MM.1S (cell line): ENCODE measurements at regions not wholly inside any gene's neighbourhood (a gene's known extent, or its start where the extent isn't known, plus 50 kb on each side); places are given as distances from the start of the nearest gene placed in this dataset.

ENCODE experiments used
- DNase-seq: peaks from one replicate; pipeline ENCODE4 v3.0.0-alpha.2; 2015
- H2AFZ ChIP-seq: fragments of 300-600 bp; sonication (generic); 2 replicates; pipeline ENCODE4 v1.6.0; 2016; ENCODE audit warnings: antibody characterized with exemption, low read length
- H3F3A ChIP-seq: fragments of 300-600 bp; sonication (generic); 2 replicates; pipeline ENCODE4 v1.6.1; 2016; ENCODE audit warnings: mild to moderate bottlenecking, antibody characterized with exemption, low read length, moderate library complexity, mixed read lengths; ENCODE audit not compliant: insufficient read depth
- H3K27ac ChIP-seq: fragments of 300-600 bp; sonication (generic); 2 replicates; pipeline ENCODE4 v1.5.1; 2016; ENCODE audit warnings: mild to moderate bottlenecking, low read length
- H3K27me3 ChIP-seq: fragments of 300-600 bp; sonication (generic); replicated peaks from 2 replicates; pipeline ENCODE4 v1.6.0; 2016; ENCODE audit warnings: low read length; ENCODE audit not compliant: insufficient read depth
- H3K36me3 ChIP-seq: fragments of 300-600 bp; sonication (generic); replicated peaks from 2 replicates; pipeline ENCODE4 v1.6.1; 2016; ENCODE audit warnings: mild to moderate bottlenecking, low read length, mixed read lengths; ENCODE audit not compliant: insufficient read depth
- H3K4me1 ChIP-seq: fragments of 300-600 bp; sonication (generic); 2 replicates; pipeline ENCODE4 v1.6.1; 2016; ENCODE audit warnings: low read length, mixed read lengths
- H3K4me2 ChIP-seq: fragments of 300-600 bp; sonication (generic); 2 replicates; pipeline ENCODE4 v1.6.0; 2016; ENCODE audit warnings: low read depth, low read length
- H3K4me3 ChIP-seq: fragments of 300-600 bp; sonication (generic); 2 replicates; pipeline ENCODE4 v1.5.1; 2016; ENCODE audit warnings: low read length, mixed read lengths
- H3K79me2 ChIP-seq: fragments of 300-600 bp; sonication (generic); 2 replicates; pipeline ENCODE4 v1.6.1; 2016; ENCODE audit warnings: mixed run types, low read length, mixed read lengths
- H3K9ac ChIP-seq: fragments of 300-600 bp; sonication (generic); 2 replicates; pipeline ENCODE4 v1.6.1; 2016; ENCODE audit warnings: low read length, mixed read lengths
- H3K9me2 ChIP-seq: fragments of 300-600 bp; sonication (generic); replicated peaks from 2 replicates; pipeline ENCODE4 v1.6.1; 2016; ENCODE audit warnings: mild to moderate bottlenecking, low read length, mixed read lengths; ENCODE audit not compliant: insufficient read depth
- H3K9me3 ChIP-seq: fragments of 300-600 bp; sonication (generic); replicated peaks from 2 replicates; pipeline ENCODE4 v1.6.1; 2016; ENCODE audit warnings: mild to moderate bottlenecking, low read length, mixed read lengths; ENCODE audit not compliant: insufficient read depth
- H4K20me1 ChIP-seq: fragments of 300-600 bp; sonication (generic); 2 replicates; pipeline ENCODE4 v1.6.1; 2016; ENCODE audit warnings: mild to moderate bottlenecking, low read length, moderate library complexity, mixed read lengths; ENCODE audit not compliant: insufficient read depth
- CTCF ChIP-seq: fragments of 300-600 bp; sonication (generic); IDR thresholded peaks from 2 replicates; pipeline ENCODE4 v1.5.1; 2016; ENCODE audit warnings: antibody characterized with exemption, low read length, mixed read lengths
- EZH2 ChIP-seq: fragments of 300-600 bp; sonication (generic); optimal IDR thresholded peaks from 2 replicates; pipeline ENCODE3; 2017; ENCODE audit warnings: low read depth, mild to moderate bottlenecking, antibody characterized with exemption, low read length, mixed read lengths
- EZH2phosphoT487 ChIP-seq: fragments of 300-600 bp; sonication (generic); IDR thresholded peaks from 2 replicates; pipeline ENCODE4 v1.6.1; 2018; ENCODE audit warnings: antibody characterized with exemption, low read length

GRCh38 chr12:30866256-30866655 is 60.3 kb upstream of the TSPAN11 start:
- Histone ChIP-seq H2AFZ (no peak overlapping the region), H4K20me1 (no peaks in the 10 kb centered on the region), H3K9me3 (no peaks in the 10 kb centered on the region), H3K9me2 (no peaks in the 10 kb centered on the region), H3K27ac (no peak overlapping the region), H3K4me1 (no peaks in the 10 kb centered on the region), H3K4me3 (no peak overlapping the region), H3K36me3 (no peaks in the 10 kb centered on the region), H3K4me2 (no peak overlapping the region), H3F3A (no peaks in the 10 kb centered on the region), H3K79me2 (no peaks in the 10 kb centered on the region), H3K9ac (no peak overlapping the region), H3K27me3 (no peaks in the 10 kb centered on the region)
- DNase-seq: no peak
- TF ChIP-seq EZH2 (no peak), CTCF (no peak), EZH2phosphoT487 (no peak)

DNA sequence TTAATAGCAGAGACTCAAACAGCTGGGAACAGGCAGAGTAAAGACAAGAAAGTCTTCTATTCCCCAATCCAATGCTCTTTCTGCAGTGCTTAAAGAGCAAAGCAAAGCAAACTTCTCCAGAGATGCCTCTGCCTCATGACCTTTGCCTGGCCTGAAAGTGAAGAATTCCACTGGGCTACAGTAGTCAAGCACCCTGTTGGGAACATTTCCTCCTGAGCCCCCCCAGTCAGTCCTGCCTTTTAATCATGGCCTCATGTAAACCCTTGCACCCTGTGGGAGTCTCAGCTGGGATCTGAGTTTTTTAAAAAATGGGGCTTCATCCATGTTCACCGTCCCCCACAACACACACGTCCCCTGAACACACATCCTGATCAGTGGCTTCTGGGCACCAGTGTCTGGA is 62.7 kb upstream of the TSPAN11 start:
- Histone ChIP-seq H3K79me2 (no peaks in the 10 kb centered on the region), H3K9ac (no peak overlapping the region), H3K4me1 (no peaks in the 10 kb centered on the region), H3K27me3 (no peaks in the 10 kb centered on the region), H3K4me2 (no peak overlapping the region), H3K9me3 (no peaks in the 10 kb centered on the region), H3F3A (no peaks in the 10 kb centered on the region), H3K9me2 (no peaks in the 10 kb centered on the region), H3K4me3 (no peak overlapping the region), H2AFZ (no peak overlapping the region), H3K36me3 (no peaks in the 10 kb centered on the region), H3K27ac (no peak overlapping the region), H4K20me1 (no peaks in the 10 kb centered on the region)
- TF ChIP-seq CTCF: no peak
- no peak for TF ChIP-seq EZH2phosphoT487
- no peak for TF ChIP-seq EZH2
- no peak for DNase-seq

GRCh38 chr12:30862486-30862885 is 64.1 kb upstream of the TSPAN11 start:
- Histone ChIP-seq H3F3A (no peaks in the 10 kb centered on the region), H3K27ac (no peak overlapping the region), H3K9ac (no peak overlapping the region), H4K20me1 (no peaks in the 10 kb centered on the region), H3K4me3 (no peak overlapping the region), H3K4me2 (no peak overlapping the region), H3K9me2 (no peaks in the 10 kb centered on the region), H3K27me3 (no peaks in the 10 kb centered on the region), H2AFZ (no peak overlapping the region), H3K4me1 (no peaks in the 10 kb centered on the region), H3K9me3 (no peaks in the 10 kb centered on the region), H3K36me3 (no peaks in the 10 kb centered on the region), H3K79me2 (no peaks in the 10 kb centered on the region)
- no peak for TF ChIP-seq EZH2phosphoT487
- TF ChIP-seq EZH2: no peak
- no peak for TF ChIP-seq CTCF
- no peak for DNase-seq

- TF ChIP-seq CTCF (no peak), EZH2 (no peak), EZH2phosphoT487 (no peak)
- DNase-seq: no peak
- no peaks in the 10 kb centered on the region for H3K9me3 ChIP-seq
- H3K9ac ChIP-seq: no peak overlapping the region
- no peaks in the 10 kb centered on the region for H3K27me3 ChIP-seq
- no peak overlapping the region for H2AFZ ChIP-seq
- H3K9me2 ChIP-seq: no peaks in the 10 kb centered on the region
- H3F3A ChIP-seq: no peaks in the 10 kb centered on the region
- no peaks in the 10 kb centered on the region for H4K20me1 ChIP-seq
- H3K79me2 ChIP-seq: no peaks in the 10 kb centered on the region
- no peaks in the 10 kb centered on the region for H3K36me3 ChIP-seq
- H3K4me3 ChIP-seq: no peak overlapping the region
- H3K4me2 ChIP-seq: no peak overlapping the region
- no peak overlapping the region for H3K27ac ChIP-seq
- H3K4me1 ChIP-seq: no peaks in the 10 kb centered on the region
Observed at GRCh38 chr12:30859226-30859625, 67.3 kb upstream of the TSPAN11 start.
